T-cell (primary cell): ENCODE measurements at regions not wholly inside any gene's neighbourhood (a gene's known extent, or its start where the extent isn't known, plus 50 kb on each side); places are given as distances from the start of the nearest gene placed in this dataset.

Source experiments
- ATAC-seq, 4 experiments: fragments of 200-7000 bp in 3 of 4; fragments of 150-1000 bp in 1 of 4; cut with Tn5 transposase; replicated peaks in 1 of 4; 1 replicate in 3 of 4; 2 replicates in 1 of 4; pipeline ENCODE4 v1.10.0; 2021; ENCODE audit warnings: moderate library complexity in 3 of 4, mild to moderate bottlenecking in 2 of 4, moderate number of reproducible peaks in 1 of 4
- CTCF ChIA-PET, 2 donors: fragments of 300-600 bp; sonication (Branson Sonifier 250); formaldehyde crosslinking; loops; one replicate each; lab custom pipeline; 2022; ENCODE audit warnings: antibody characterized with exemption in 2 of 2; lab: Charles Lee
- POLR2A ChIA-PET, 2 donors: fragments of 300-600 bp; sonication (Branson Sonifier 250); formaldehyde crosslinking; loops; one replicate each; lab custom pipeline; 2022; ENCODE audit warnings: antibody characterized with exemption in 2 of 2; lab: Charles Lee
- DNase-seq, 35 experiments: peaks; one replicate each; pipeline versions ENCODE4 v3.0.0 to v3.0.0-alpha.2; 2013 to 2023
- H3K27ac ChIP-seq: one replicate; pipeline ENCODE4 v1.5.1; 2013; ENCODE audit warnings: low read length
- H3K27me3 ChIP-seq, 2 experiments: replicated peaks in 1 of 2; 1 replicate in 1 of 2; 2 replicates in 1 of 2; pipeline versions ENCODE4 v1.6.1 to v1.7.0; 2013; ENCODE audit warnings: low read length in 1 of 2, mixed read lengths in 1 of 2; ENCODE audit not compliant: control insufficient read depth in 2 of 2, insufficient read depth in 2 of 2; ENCODE audit errors: extremely low read depth in 1 of 2
- H3K36me3 ChIP-seq, 2 donors: 1 replicate in 1 of 2; 2 replicates in 1 of 2; pipeline versions ENCODE4 v1.6.1 to v1.7.0; 2013; ENCODE audit warnings: low read length in 1 of 2; ENCODE audit not compliant: control insufficient read depth in 2 of 2, insufficient read depth in 1 of 2; ENCODE audit errors: extremely low read depth in 1 of 2
- H3K4me1 ChIP-seq, 2 experiments: 1 replicate in 1 of 2; 2 replicates in 1 of 2; pipeline versions ENCODE4 v1.6.1 to v1.7.0; 2013; ENCODE audit warnings: low read length in 2 of 2, mixed read lengths in 1 of 2; ENCODE audit not compliant: insufficient read depth in 2 of 2, control insufficient read depth in 1 of 2; ENCODE audit errors: extremely low read depth in 1 of 2
- H3K4me3 ChIP-seq, 2 donors: 1 replicate in 1 of 2; 2 replicates in 1 of 2; pipeline versions ENCODE4 v1.5.1 to v1.7.0; 2013; ENCODE audit warnings: mild to moderate bottlenecking in 2 of 2, low read length in 1 of 2, moderate library complexity in 1 of 2; ENCODE audit not compliant: control insufficient read depth in 1 of 2; ENCODE audit errors: extremely low read depth in 1 of 2
- H3K9me3 ChIP-seq: 2 replicates; pipeline ENCODE4 v1.7.0; 2013
- H3K27ac Mint-ChIP-seq, 2 donors: one replicate each; pipeline ENCODE4 v1.8.0; 2020 to 2021; ENCODE audit warnings: mild to moderate bottlenecking in 2 of 2, mixed read lengths in 2 of 2
- H3K27me3 Mint-ChIP-seq, 2 donors: one replicate each; pipeline ENCODE4 v1.8.0; 2021 to 2022; ENCODE audit warnings: mixed read lengths in 2 of 2
- H3K36me3 Mint-ChIP-seq: one replicate; pipeline ENCODE4 v1.8.0; 2021; ENCODE audit warnings: mixed read lengths
- H3K4me1 Mint-ChIP-seq, 3 donors: one replicate each; pipeline ENCODE4 v1.8.0; 2020 to 2022; ENCODE audit warnings: mixed read lengths in 3 of 3, mild to moderate bottlenecking in 1 of 3
- H3K4me3 Mint-ChIP-seq, 3 donors: one replicate each; pipeline ENCODE4 v1.8.0; 2020 to 2022; ENCODE audit warnings: mild to moderate bottlenecking in 3 of 3, mixed read lengths in 3 of 3, moderate library complexity in 3 of 3
- H3K9me3 Mint-ChIP-seq, 3 donors: one replicate each; pipeline ENCODE4 v1.8.0; 2020 to 2022; ENCODE audit warnings: mixed read lengths in 3 of 3
- WGBS: methylation state at CpG from one replicate; pipeline ENCODE4 v1.1.5; 2013; ENCODE audit warnings: missing lambda C conversion rate; ENCODE audit not compliant: insufficient coverage; 5-methylcytosine and 5-hydroxymethylcytosine counted together

DNA sequence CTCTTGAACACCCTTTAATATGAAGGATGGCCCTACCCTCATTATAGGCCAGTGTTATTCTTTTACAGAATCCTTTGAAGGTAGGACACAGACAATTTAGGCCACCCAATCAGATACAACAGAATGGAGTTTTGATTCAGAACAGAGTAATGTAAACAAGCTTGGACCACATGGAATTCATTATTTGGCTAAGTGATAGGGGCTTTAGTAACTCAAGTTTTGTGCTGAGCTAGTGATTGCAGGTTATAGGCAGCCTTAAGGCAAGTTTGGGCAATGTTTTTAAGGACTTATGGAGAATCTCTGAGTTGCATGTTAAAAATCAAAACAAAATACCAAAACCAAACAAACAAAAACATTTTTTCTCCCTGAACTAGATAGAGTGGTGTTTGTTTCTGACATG, 312.1 kb upstream of the ROBO1 start:
- H3K4me3 Mint-ChIP-seq = no peak overlapping the region
- CTCF ChIA-PET = no interaction called here
- no peaks in the 10 kb centered on the region for H3K9me3 ChIP-seq
- no peaks in the 10 kb centered on the region for H3K36me3 ChIP-seq
- no peaks in the 10 kb centered on the region for H3K36me3 Mint-ChIP-seq
- H3K27ac Mint-ChIP-seq = no peak overlapping the region
- no peak overlapping the region for H3K27ac ChIP-seq
- no peaks in the 10 kb centered on the region for H3K27me3 Mint-ChIP-seq
- H3K9me3 Mint-ChIP-seq = peaks cover 7 to 28% (median 15%) of the 10 kb centered on the region in 3 donors
- no peak for DNase-seq
- no peak overlapping the region for H3K4me3 ChIP-seq
- no peak for ATAC-seq
- H3K4me1 ChIP-seq = no peaks in the 10 kb centered on the region
- POLR2A ChIA-PET = no interaction called here
- H3K27me3 ChIP-seq = no peaks in the 10 kb centered on the region
- no peaks in the 10 kb centered on the region for H3K4me1 Mint-ChIP-seq

DNA sequence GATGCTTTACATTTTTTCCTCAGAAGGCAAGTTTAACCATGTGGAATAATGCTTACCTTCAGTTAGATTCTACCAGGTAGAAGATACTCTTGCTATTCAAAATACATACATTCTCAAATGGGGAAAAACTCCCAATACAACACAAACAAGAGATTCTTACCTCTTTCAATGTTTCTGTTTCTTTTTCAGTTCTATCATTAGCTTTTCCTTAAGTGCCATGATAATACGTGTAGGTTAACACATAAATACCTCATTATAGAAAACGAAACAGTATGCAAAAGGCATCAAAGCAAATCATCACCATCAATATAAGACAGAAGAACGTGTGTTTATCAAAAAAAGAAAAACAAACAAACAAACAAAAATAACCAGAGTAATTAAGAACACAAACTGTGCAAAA, 300.7 kb upstream of the ROBO1 start:
- H3K27ac ChIP-seq = no peak overlapping the region
- peaks cover 2% of the 10 kb centered on the region for H3K9me3 ChIP-seq
- H3K4me3 ChIP-seq = no peak overlapping the region
- H3K27ac Mint-ChIP-seq = no peak overlapping the region
- WGBS = no CpG with 5 or more reads among the region's 3 CpGs
- no peak overlapping the region for H3K4me3 Mint-ChIP-seq
- no peaks in the 10 kb centered on the region for H3K4me1 ChIP-seq
- ChIA-PET POLR2A (no interaction called here), CTCF (no interaction called here)
- DNase-seq (no peak), ATAC-seq (no peak)
- H3K27me3 ChIP-seq = no peaks in the 10 kb centered on the region
- no peaks in the 10 kb centered on the region for H3K36me3 Mint-ChIP-seq
- no peaks in the 10 kb centered on the region for H3K4me1 Mint-ChIP-seq
- H3K9me3 Mint-ChIP-seq = peaks cover 16 to 19% (median 18%) of the 10 kb centered on the region in 3 donors
- H3K36me3 ChIP-seq = no peaks in the 10 kb centered on the region
- H3K27me3 Mint-ChIP-seq = no peaks in the 10 kb centered on the region

DNA sequence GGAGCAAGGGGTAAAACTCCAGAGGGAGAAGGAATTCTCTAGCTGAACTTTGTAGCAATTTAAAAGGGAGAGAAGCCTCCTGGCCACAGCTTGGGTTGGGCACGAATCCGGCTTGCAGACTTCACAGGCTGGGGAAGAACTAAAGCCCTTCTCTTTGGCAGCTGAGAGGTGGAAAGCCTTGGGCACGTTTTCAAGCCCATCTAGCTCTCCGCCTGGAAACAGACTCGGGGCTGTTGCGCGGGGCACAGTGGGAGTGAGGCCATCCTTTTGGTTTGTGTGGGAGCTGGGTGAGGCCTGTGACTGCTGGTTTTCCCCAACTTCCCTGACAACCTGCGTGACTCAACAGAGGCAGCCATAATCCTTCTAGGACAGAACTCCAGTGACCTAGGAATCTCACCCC, 295.7 kb upstream of the ROBO1 start:
- Mint-ChIP-seq H3K9me3 (peaks cover 13 to 24% (median 17%) of the 10 kb centered on the region in 3 donors), H3K27me3 (no peaks in the 10 kb centered on the region), H3K4me1 (no peaks in the 10 kb centered on the region), H3K36me3 (no peaks in the 10 kb centered on the region), H3K27ac (no peak overlapping the region), H3K4me3 (no peak overlapping the region)
- 75% methylated on average over 3 of the region's 8 CpGs for WGBS
- no peaks in the 10 kb centered on the region for H3K27me3 ChIP-seq
- no peak overlapping the region for H3K27ac ChIP-seq
- no peak for ATAC-seq
- ChIA-PET CTCF (no interaction called here), POLR2A (no interaction called here)
- H3K36me3 ChIP-seq = no peaks in the 10 kb centered on the region
- no peaks in the 10 kb centered on the region for H3K4me1 ChIP-seq
- H3K4me3 ChIP-seq = no peak overlapping the region
- peaks cover 1% of the 10 kb centered on the region for H3K9me3 ChIP-seq
- DNase-seq = no peak

DNA sequence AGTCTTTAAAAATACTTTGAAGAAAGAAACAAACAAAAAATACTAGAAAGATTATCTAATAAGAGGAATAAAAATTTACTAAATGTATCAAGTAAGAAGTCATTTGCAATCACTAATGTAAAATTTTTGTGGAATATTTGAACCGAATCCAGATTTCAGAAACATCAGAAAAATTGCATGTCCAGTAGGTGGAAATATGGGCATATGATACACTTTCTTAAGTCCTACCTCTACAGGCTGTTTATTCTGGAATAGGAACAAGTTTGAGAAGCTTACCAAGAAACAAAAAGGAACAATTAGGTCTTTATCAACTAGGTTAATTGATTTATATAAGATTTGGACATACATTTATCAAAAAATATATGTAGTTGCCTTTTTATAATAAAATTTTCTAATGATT, 292.9 kb upstream of the ROBO1 start:
- WGBS = no CpG with 5 or more reads among the region's 1 CpG
- Histone ChIP-seq H3K9me3 (no peaks in the 10 kb centered on the region), H3K27ac (no peak overlapping the region), H3K4me3 (no peak overlapping the region), H3K27me3 (no peaks in the 10 kb centered on the region), H3K4me1 (no peaks in the 10 kb centered on the region), H3K36me3 (no peaks in the 10 kb centered on the region)
- H3K4me3 Mint-ChIP-seq = no peak overlapping the region
- DNase-seq (no peak), ATAC-seq (no peak)
- CTCF ChIA-PET = no interaction called here
- POLR2A ChIA-PET = no interaction called here
- H3K4me1 Mint-ChIP-seq = no peaks in the 10 kb centered on the region
- no peaks in the 10 kb centered on the region for H3K27me3 Mint-ChIP-seq
- H3K36me3 Mint-ChIP-seq = no peaks in the 10 kb centered on the region
- H3K27ac Mint-ChIP-seq = no peak overlapping the region
- H3K9me3 Mint-ChIP-seq = peaks cover 15 to 25% (median 15%) of the 10 kb centered on the region in 3 donors

DNA sequence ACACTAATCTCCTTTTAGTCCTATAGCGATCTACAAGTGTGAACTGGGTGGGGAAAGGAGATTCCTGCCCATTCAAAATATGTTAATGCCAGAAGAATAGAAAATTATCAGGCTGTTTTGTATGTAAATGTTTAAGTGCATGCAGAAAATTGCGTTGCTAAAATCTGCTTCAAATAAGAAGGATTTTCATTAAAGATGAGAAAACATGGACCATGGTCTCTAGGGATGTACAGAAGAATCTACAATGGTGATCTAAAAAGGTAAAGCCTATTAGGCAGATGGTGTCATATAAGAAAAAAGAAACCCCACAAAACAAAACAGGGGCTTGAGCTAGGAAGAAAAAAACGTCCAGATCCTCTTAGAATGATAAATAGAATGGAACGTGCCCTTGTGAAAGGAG, 287.5 kb upstream of the ROBO1 start:
- no peak overlapping the region for H3K27ac Mint-ChIP-seq
- Histone ChIP-seq H3K9me3 (no peaks in the 10 kb centered on the region), H3K27me3 (no peaks in the 10 kb centered on the region), H3K4me3 (no peak overlapping the region), H3K4me1 (no peaks in the 10 kb centered on the region), H3K27ac (no peak overlapping the region), H3K36me3 (no peaks in the 10 kb centered on the region)
- no peaks in the 10 kb centered on the region for H3K4me1 Mint-ChIP-seq
- peaks cover 13 to 25% (median 21%) of the 10 kb centered on the region in 3 donors for H3K9me3 Mint-ChIP-seq
- 71% methylated on average over 1 of the region's 4 CpGs for WGBS
- DNase-seq (no peak), ATAC-seq (no peak)
- H3K27me3 Mint-ChIP-seq = no peaks in the 10 kb centered on the region
- no peak overlapping the region for H3K4me3 Mint-ChIP-seq
- ChIA-PET CTCF (no interaction called here), POLR2A (no interaction called here)
- H3K36me3 Mint-ChIP-seq = no peaks in the 10 kb centered on the region

DNA sequence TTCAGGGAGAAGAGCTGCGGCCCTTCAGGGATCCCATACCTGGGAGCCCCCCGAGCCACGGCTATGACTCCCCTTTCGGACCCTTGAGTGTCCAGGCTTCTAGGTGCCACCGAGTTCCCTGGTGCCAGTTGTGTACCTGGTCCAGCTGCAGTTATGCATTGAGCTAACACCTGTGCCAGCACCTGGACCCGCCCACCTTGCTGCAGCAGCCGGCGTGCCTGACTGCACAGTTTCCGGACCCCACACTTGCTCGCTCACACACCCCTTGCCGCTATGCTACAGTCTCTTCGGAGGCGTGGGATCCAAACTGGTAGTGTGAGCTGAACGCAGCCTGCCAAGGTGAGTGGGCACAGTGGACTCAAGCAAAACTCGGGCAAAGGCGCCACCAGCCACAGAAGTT, 284.5 kb upstream of the ROBO1 start:
- DNase-seq = no peak
- H3K9me3 ChIP-seq = no peaks in the 10 kb centered on the region
- H3K4me1 ChIP-seq = no peaks in the 10 kb centered on the region
- H3K27me3 ChIP-seq = no peaks in the 10 kb centered on the region
- no peak overlapping the region for H3K4me3 Mint-ChIP-seq
- no peaks in the 10 kb centered on the region for H3K27me3 Mint-ChIP-seq
- ChIA-PET CTCF (no interaction called here), POLR2A (no interaction called here)
- 92% methylated on average over 14 of the region's 16 CpGs for WGBS
- no peaks in the 10 kb centered on the region for H3K36me3 ChIP-seq
- no peaks in the 10 kb centered on the region for H3K36me3 Mint-ChIP-seq
- no peaks in the 10 kb centered on the region for H3K4me1 Mint-ChIP-seq
- no peak for ATAC-seq
- H3K9me3 Mint-ChIP-seq = peaks cover 8 to 17% (median 17%) of the 10 kb centered on the region in 3 donors
- H3K27ac Mint-ChIP-seq = no peak overlapping the region
- no peak overlapping the region for H3K4me3 ChIP-seq
- H3K27ac ChIP-seq = no peak overlapping the region

DNA sequence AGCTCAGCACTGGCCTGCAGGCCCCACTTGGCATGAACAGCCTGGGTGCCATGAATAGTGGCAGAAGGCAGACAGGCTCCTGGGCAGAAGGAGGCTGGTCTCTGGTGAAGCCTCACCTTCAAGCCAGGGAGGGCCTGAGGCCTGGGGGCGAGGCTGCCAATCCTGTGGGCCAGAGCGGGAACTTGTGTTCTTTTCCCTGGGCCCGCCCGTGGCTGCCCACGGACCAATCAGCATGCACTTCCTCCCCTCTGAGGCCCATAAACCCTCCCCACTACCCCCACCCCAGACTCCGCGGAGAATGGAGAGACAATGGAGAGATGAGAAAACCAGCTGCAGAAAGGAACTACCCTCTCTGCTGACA, 283.8 kb upstream of the ROBO1 start:
- no peak for DNase-seq
- no peaks in the 10 kb centered on the region for H3K4me1 ChIP-seq
- H3K36me3 ChIP-seq = no peaks in the 10 kb centered on the region
- ATAC-seq = no peak
- ChIA-PET CTCF (no interaction called here), POLR2A (no interaction called here)
- Mint-ChIP-seq H3K4me3 (no peak overlapping the region), H3K9me3 (peaks cover 7 to 17% (median 16%) of the 10 kb centered on the region in 3 donors), H3K27ac (no peak overlapping the region), H3K4me1 (no peaks in the 10 kb centered on the region), H3K27me3 (no peaks in the 10 kb centered on the region), H3K36me3 (no peaks in the 10 kb centered on the region)
- 73% methylated on average over 3 of the region's 7 CpGs for WGBS
- no peaks in the 10 kb centered on the region for H3K9me3 ChIP-seq
- no peak overlapping the region for H3K27ac ChIP-seq
- no peaks in the 10 kb centered on the region for H3K27me3 ChIP-seq
- H3K4me3 ChIP-seq = no peak overlapping the region
